Gastroesophageal sphincter (tissue), 3 donors: ENCODE measurements at regions not wholly inside any gene's neighbourhood (a gene's known extent, or its start where the extent isn't known, plus 50 kb on each side); places are given as distances from the start of the nearest gene placed in this dataset.
"Not testable (repeated sequence)": the region's sequence is repeated elsewhere in the genome, so short reads cannot be mapped to it uniquely, and the experiment has no call there.

Experiments
- CTCF ChIP-seq, 4 experiments: fragments of 200-600 bp in 2 of 4; fragments of 450-650 bp in 2 of 4; sonication (generic) in 1 of 4; IDR thresholded peaks; one replicate each; pipeline ENCODE4 v1.5.1; 2017 to 2019; ENCODE audit warnings: antibody characterized with exemption in 4 of 4, mild to moderate bottlenecking in 2 of 4, moderate library complexity in 2 of 4
- EP300 ChIP-seq: sonication (generic); formaldehyde crosslinking; IDR thresholded peaks from one replicate; pipeline ENCODE4 v1.6.1; 2017; ENCODE audit warnings: antibody characterized with exemption, mild to moderate bottlenecking
- POLR2A ChIP-seq, 2 donors: fragments of 450-650 bp; IDR thresholded peaks; one replicate each; pipeline ENCODE4 v1.6.1; 2017; ENCODE audit warnings: antibody characterized with exemption in 2 of 2, mild to moderate bottlenecking in 2 of 2, moderate library complexity in 1 of 2
- POLR2AphosphoS5 ChIP-seq: sonication (generic); formaldehyde crosslinking; IDR thresholded peaks from one replicate; pipeline ENCODE4 v1.6.1; 2017; ENCODE audit warnings: antibody characterized with exemption

DNA sequence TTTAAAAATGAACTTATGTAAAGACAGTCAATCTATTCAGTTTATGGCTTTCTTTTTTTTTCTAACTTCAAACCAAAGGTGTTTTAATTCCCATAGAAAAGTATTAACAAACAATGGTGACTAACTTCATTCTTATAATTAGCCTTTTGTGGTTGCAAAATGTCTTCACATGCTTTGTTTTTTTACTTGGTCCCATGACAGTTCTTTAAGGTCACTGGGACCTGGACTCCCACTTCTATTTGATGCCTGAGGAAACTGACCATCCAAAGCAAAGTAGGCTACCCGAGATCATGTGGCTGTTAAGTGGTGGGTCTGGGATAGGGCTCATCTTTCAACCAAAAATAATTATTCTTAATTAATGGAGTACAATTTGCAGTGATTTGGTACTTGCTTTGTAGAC, 74.6 kb upstream of the CDC42EP3 start:
- TF ChIP-seq CTCF (IDR thresholded peaks at IDR 0.05); POLR2AphosphoS5; POLR2A (IDR thresholded peaks at IDR 0.05); EP300: not testable (repeated sequence)
